Kidney epithelial cell (primary cell): ENCODE measurements at regions not wholly inside any gene's neighbourhood (a gene's known extent, or its start where the extent isn't known, plus 50 kb on each side); places are given as distances from the start of the nearest gene placed in this dataset.

Experiments used
- DNase-seq: peaks from one replicate; pipeline ENCODE4 v3.0.0-alpha.2; 2010; ENCODE audit warnings: low read depth
- H3K27me3 ChIP-seq: 2 replicates; pipeline ENCODE4 v1.6.0; 2011; ENCODE audit warnings: low read length; ENCODE audit not compliant: control insufficient read depth, insufficient read depth
- H3K36me3 ChIP-seq: 2 replicates; pipeline ENCODE4 v1.5.1; 2011; ENCODE audit warnings: low read length; ENCODE audit not compliant: control insufficient read depth, insufficient read depth
- H3K4me3 ChIP-seq: 2 replicates; pipeline ENCODE4 v1.5.1; 2011; ENCODE audit warnings: low read depth, mild to moderate bottlenecking, control low read depth, low read length
- TF ChIP-seq, protein P1 (sequence below): IDR thresholded peaks from 2 replicates; pipeline ENCODE4 v1.5.1; 2011; ENCODE audit warnings: mild to moderate bottlenecking, moderate library complexity, low read length, control low read depth, inconsistent platforms; ENCODE audit not compliant: insufficient read depth, poor library complexity, severe bottlenecking

- TF ChIP-seq, protein P1, sequence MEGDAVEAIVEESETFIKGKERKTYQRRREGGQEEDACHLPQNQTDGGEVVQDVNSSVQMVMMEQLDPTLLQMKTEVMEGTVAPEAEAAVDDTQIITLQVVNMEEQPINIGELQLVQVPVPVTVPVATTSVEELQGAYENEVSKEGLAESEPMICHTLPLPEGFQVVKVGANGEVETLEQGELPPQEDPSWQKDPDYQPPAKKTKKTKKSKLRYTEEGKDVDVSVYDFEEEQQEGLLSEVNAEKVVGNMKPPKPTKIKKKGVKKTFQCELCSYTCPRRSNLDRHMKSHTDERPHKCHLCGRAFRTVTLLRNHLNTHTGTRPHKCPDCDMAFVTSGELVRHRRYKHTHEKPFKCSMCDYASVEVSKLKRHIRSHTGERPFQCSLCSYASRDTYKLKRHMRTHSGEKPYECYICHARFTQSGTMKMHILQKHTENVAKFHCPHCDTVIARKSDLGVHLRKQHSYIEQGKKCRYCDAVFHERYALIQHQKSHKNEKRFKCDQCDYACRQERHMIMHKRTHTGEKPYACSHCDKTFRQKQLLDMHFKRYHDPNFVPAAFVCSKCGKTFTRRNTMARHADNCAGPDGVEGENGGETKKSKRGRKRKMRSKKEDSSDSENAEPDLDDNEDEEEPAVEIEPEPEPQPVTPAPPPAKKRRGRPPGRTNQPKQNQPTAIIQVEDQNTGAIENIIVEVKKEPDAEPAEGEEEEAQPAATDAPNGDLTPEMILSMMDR: no peak
- no peaks in the 10 kb centered on the region for H3K27me3 ChIP-seq
- no peak for DNase-seq
- H3K4me3 ChIP-seq: no peak overlapping the region
- H3K36me3 ChIP-seq: no peaks in the 10 kb centered on the region
Measured at GRCh38 chr1:222034790-222035189, 292.9 kb upstream of the DUSP10 start.

- Histone ChIP-seq H3K36me3 (no peaks in the 10 kb centered on the region), H3K4me3 (no peak overlapping the region), H3K27me3 (no peaks in the 10 kb centered on the region)
- TF ChIP-seq, protein P1: no peak
- no peak for DNase-seq
Measured at GRCh38 chr1:222033450-222033849, 291.6 kb upstream of the DUSP10 start.

GRCh38 chr1:222031318-222031717 lies 289.4 kb upstream of the DUSP10 start:
- Histone ChIP-seq H3K4me3 (no peak overlapping the region), H3K27me3 (no peaks in the 10 kb centered on the region), H3K36me3 (no peaks in the 10 kb centered on the region)
- DNase-seq: no peak
- TF ChIP-seq, protein P1: no peak

DNA sequence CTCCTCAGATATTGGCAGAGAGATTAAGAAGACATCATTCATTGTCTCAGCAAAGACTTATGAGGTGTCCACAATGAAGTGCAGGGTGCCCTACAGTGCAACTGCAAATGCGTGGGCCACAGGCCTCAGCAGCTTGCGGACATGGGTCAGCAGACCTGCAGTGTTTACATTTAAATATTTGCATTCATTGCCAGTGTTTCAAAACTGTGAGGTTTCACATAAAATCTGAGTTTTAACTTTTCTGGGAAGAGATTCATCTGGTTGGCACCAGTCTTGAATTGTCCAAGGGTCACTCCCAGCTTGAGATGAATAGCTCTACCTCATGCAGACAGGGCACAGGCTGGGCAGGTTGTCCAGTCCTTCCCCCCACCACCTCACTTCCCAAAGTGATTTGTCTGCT lies 286.8 kb upstream of the DUSP10 start:
- Histone ChIP-seq H3K36me3 (no peaks in the 10 kb centered on the region), H3K27me3 (no peaks in the 10 kb centered on the region), H3K4me3 (no peak overlapping the region)
- TF ChIP-seq, protein P1: no peak
- no peak for DNase-seq

DNA sequence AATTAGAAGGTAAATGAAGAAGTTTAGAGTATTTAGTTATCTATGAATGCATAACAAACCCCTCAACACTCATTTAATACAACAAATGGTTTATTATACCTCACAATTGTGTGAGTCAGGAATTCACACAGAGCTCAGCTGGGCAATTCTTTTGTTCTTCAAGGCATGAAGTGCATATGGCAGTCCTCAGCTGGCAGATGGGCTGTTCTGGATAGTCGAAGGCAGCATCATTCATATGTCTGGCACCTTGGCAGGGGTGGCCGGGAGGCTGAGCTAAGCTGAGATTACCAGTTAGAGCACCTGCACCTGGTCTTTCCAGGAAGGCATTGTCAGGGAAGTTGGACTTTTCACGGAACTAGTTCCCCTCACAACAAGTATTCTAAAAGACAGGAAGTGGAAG lies 286.2 kb upstream of the DUSP10 start:
- H3K36me3 ChIP-seq: no peaks in the 10 kb centered on the region
- TF ChIP-seq, protein P1: no peak
- DNase-seq: no peak
- H3K4me3 ChIP-seq: no peak overlapping the region
- H3K27me3 ChIP-seq: no peaks in the 10 kb centered on the region

DNA sequence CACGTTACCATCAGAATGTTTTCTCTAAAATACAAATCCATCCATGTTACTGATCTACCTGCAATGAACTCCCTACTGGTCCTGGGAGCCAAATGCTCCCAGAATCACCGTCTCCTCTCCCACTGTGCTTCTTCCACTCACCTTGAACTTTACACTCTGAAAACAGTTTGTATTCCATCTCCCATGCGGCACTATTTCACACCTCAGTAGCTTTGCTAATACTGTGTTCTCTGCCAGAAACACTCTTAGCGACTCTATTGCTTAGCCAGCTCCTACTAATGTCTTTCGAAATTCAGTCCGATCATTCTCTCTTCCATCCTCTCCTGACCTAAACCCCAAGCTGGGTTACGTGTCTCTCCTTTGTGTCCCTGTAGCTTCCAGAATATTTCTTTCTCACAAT lies 284.4 kb upstream of the DUSP10 start:
- TF ChIP-seq, protein P1: no peak
- no peak for DNase-seq
- Histone ChIP-seq H3K27me3 (no peaks in the 10 kb centered on the region), H3K36me3 (no peaks in the 10 kb centered on the region), H3K4me3 (no peak overlapping the region)
